ENCODE measurements at regions not wholly inside any gene's neighbourhood (a gene's known extent, or its start where the extent isn't known, plus 50 kb on each side); places are given as distances from the start of the nearest gene placed in this dataset.

- DNase-seq (ENCODE audit: insufficient read length, low spot score) (no peak), FAIRE-seq (no peak)
Observed at GRCh38 chr2:147521936-147522335, 322.9 kb upstream of the ACVR2A start.

- FAIRE-seq: no peak
- no peak for DNase-seq (ENCODE audit: insufficient read length, low spot score)
Observed at GRCh38 chr2:147520817-147521216, 324.0 kb upstream of the ACVR2A start.

- no peak for FAIRE-seq
- no peak for DNase-seq (ENCODE audit: insufficient read length, low spot score)
Observed at GRCh38 chr2:147519178-147519577, 325.7 kb upstream of the ACVR2A start.

- no peak for DNase-seq (ENCODE audit: insufficient read length, low spot score)
- no peak for FAIRE-seq
Observed at GRCh38 chr2:147515213-147515612, 329.6 kb upstream of the ACVR2A start.

GRCh38 chr2:147512206-147512605 is 332.6 kb upstream of the ACVR2A start:
- DNase-seq (ENCODE audit: insufficient read length, low spot score): no peak
- FAIRE-seq: no peak

- no peak for DNase-seq (ENCODE audit: insufficient read length, low spot score)
- no peak for FAIRE-seq
Observed at GRCh38 chr2:147511491-147511948, 333.3 kb upstream of the ACVR2A start.

GRCh38 chr2:147509821-147510220 is 335.0 kb upstream of the ACVR2A start:
- FAIRE-seq: no peak
- no peak for DNase-seq (ENCODE audit: insufficient read length, low spot score)

GRCh38 chr2:147506889-147507288 is 337.9 kb upstream of the ACVR2A start:
- DNase-seq (ENCODE audit: insufficient read length, low spot score) (no peak), FAIRE-seq (no peak)

- FAIRE-seq: no peak
- DNase-seq (ENCODE audit: insufficient read length, low spot score): no peak
Observed at GRCh38 chr2:147502711-147503290, 342.0 kb upstream of the ACVR2A start.

GRCh38 chr2:147501968-147502367 is 342.9 kb upstream of the ACVR2A start:
- DNase-seq (ENCODE audit: insufficient read length, low spot score) (no peak), FAIRE-seq (no peak)

- FAIRE-seq (no peak), DNase-seq (ENCODE audit: insufficient read length, low spot score) (no peak)
Observed at GRCh38 chr2:147500819-147501395, 343.9 kb upstream of the ACVR2A start.

- DNase-seq (ENCODE audit: insufficient read length, low spot score) (no peak), FAIRE-seq (no peak)
Observed at GRCh38 chr2:147500229-147500628, 344.6 kb upstream of the ACVR2A start.

- FAIRE-seq (no peak), DNase-seq (ENCODE audit: insufficient read length, low spot score) (no peak)
Observed at GRCh38 chr2:147499785-147500184, 345.0 kb upstream of the ACVR2A start.

GRCh38 chr2:147495734-147496133 is 349.1 kb upstream of the ACVR2A start:
- no peak for DNase-seq (ENCODE audit: insufficient read length, low spot score)
- FAIRE-seq: no peak

GRCh38 chr2:147492471-147492870 is 352.4 kb upstream of the ACVR2A start:
- FAIRE-seq: no peak

GRCh38 chr2:147491506-147491905 is 353.3 kb upstream of the ACVR2A start:
- DNase-seq (ENCODE audit: insufficient read length, low spot score) (no peak), FAIRE-seq (no peak)

More at GRCh38 chr2:147492471-147492870, 352.4 kb upstream of the ACVR2A start:
- DNase-seq (ENCODE audit: insufficient read length, low spot score): no peak

- no peak for DNase-seq (ENCODE audit: insufficient read length, low spot score)
- no peak for FAIRE-seq
Observed at GRCh38 chr2:147490401-147491261, 354.2 kb upstream of the ACVR2A start.

- DNase-seq (ENCODE audit: insufficient read length, low spot score) (no peak), FAIRE-seq (no peak)
Observed at GRCh38 chr2:147488472-147488871, 356.4 kb upstream of the ACVR2A start.

- FAIRE-seq: no peak
- no peak for DNase-seq (ENCODE audit: insufficient read length, low spot score)
Observed at GRCh38 chr2:147487978-147488289, 356.9 kb upstream of the ACVR2A start.

GRCh38 chr2:147487286-147487977 is 357.4 kb upstream of the ACVR2A start:
- DNase-seq (ENCODE audit: insufficient read length, low spot score) (peak; percentile 2), FAIRE-seq (no peak)

GRCh38 chr2:147485210-147485851 is 359.5 kb upstream of the ACVR2A start:
- FAIRE-seq: no peak
- no peak for DNase-seq (ENCODE audit: insufficient read length, low spot score)

Data from HTR-8/SVneo (cell line).